ENCODE measurements at regions not wholly inside any gene's neighbourhood (a gene's known extent, or its start where the extent isn't known, plus 50 kb on each side); places are given as distances from the start of the nearest gene placed in this dataset.

DNA sequence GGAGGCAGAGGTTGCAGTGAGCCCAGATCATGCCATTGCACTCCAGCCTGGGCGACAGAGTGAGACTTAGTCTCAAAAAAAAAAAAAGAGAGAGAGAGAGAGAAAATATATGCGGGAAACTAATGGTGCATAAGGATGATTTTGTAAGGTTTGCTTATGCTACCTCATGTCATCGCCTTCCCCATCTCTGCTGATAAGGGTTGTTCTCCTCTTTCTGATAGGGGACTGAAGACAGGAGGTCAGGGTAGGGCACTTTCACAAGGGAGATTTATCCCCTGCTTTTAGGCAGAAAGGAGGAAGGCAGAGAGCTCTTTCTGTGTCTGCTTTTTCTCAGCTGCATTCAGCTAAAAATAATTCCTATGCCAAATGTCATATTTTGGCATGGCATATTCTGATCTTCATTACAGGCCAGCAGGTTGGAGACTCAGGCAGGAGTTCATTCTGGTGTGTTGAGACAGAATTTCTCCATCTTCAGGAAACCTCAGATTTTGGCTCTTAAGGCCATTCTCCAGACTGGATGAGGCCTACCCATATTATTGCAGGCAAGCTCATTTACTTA lies 220.2 kb downstream of the AUH start:
- no peak for DNase-seq

DNA sequence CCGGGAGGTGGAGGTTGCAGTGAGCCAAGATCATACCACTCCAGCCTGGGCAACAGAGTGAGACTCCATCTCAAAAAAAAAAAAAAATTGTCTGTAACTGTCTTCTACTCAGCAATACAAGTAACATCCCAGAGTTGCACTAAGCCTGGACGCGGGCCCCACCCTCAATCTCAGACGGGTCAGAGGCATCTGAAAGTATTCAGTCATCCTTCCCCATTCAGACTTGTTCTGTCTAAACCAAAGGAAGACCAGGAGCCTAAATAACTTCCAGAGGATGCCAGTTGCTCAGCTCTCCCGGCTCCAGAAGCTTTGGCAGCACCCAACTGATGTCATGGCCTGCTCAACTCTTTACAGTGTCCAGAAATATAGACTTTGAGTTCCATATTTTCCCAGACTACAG lies 218.6 kb downstream of the AUH start:
- DNase-seq: no peak

DNA sequence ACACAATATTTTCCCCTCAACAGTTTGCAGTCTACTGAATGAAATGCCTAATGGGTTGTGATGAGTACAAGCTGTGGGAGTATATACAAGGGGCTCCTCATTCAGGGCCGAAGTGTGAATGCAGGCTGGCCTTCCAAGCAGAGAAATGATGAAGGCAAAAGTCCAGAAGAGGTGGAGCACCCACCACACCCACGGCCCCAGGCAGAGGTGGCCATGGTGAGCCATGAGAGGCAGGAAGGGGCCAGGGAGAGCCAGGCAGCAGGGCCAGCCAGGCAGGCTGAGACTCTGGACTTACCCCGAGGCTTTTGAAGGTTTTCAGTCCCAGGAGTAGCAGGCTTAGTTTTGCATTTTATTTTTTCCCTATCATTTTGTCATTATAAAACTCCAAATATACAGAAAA lies 218.1 kb downstream of the AUH start:
- DNase-seq: no peak

DNA sequence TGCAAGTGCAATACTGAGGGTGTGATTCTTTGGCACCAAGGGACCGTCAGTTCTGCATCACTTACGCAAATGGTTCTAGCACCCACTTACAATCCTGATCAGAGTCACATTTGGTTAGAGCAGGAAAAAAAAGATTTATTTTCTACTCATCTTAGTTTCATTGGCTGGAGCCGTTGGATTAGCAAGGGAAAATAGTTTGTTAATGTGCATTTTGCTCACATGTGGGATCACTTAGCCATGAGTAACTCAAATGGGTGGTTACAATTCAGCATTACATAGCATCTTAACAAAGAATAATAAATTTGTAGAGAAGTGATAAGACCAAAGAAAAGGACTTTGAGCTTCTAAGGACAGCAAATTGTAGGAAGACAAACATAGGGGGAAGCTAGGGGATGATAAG lies 216.9 kb downstream of the AUH start:
- no peak for DNase-seq

DNA sequence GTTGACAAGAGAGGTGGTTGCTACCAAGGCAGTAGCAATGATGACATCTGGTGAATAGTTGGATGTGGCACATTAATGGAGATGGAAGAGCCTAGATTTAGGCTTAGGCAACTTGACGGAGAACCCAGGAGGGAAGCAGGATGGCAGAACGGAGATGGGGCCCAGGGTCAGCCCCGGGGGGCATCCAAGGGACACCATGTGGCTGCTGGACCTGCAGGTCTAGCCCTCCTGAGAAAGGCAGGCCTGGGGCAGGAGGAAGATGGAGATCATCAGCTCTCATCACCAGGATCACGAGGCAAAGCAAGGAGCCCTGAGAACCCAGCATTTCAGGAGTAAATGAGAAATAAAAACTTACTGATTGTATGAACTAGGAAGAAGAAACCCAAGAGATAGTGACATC lies 216.2 kb downstream of the AUH start:
- no peak for DNase-seq

DNA sequence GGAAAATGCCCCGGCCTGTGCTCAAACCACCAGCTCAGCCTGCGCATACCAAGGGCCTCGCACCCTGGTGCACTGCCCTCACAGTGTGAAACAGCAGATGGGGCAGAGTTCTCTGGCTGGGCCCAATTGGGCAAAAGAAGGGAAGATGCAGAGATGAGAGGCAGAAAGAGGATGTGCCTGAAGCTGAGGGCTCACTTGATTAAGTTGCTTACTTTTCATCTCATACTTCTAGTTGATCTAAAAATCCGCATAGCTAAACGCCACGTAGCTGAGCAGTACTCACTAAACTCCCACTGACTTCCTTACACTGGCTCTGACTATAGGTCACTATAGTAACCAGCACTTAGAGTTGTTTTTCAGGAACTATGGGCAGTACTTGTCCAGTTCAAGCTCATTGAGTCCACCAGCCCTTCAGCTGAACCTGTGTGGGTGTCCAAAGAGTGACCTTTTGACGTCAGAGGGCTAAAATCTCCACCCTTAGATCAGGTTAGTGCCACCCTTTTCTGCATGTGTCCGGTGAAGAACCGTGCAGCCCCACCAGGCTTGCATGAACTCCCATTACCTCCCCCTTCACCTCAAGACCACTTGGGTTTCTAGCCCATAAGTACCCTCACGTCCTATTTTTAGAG lies 215.2 kb downstream of the AUH start:
- no peak for DNase-seq

DNA sequence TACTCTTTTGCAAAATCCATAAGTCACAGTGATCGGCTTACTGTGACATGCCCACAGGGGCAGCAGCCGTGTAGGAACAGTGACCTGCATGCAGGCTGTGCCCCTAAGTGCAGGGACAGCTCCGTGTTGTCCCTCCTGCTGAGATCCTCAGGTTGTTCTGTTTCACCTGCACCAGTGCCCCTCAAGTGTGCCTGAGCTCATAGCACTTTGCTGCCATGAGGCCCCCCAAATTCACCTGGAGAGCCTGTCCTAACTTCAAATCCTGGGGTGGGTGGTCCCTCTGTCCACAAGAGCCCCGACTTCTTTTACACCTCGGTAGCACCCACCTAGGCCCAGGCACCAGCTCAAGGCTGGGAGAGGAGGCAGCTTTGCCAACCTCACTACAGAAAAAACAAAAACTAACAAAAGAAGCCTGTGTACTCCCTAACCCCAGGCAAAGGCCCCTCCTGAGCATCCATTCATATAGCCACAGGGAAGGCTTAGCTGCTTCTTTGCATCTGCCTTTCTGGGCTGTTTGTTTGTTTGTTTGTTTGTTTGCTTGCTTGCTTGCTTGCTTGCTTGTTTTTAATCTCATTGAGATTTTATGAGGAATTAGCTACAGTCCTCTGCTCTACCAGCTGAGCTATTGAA lies 214.5 kb downstream of the AUH start:
- DNase-seq: no peak

DNA sequence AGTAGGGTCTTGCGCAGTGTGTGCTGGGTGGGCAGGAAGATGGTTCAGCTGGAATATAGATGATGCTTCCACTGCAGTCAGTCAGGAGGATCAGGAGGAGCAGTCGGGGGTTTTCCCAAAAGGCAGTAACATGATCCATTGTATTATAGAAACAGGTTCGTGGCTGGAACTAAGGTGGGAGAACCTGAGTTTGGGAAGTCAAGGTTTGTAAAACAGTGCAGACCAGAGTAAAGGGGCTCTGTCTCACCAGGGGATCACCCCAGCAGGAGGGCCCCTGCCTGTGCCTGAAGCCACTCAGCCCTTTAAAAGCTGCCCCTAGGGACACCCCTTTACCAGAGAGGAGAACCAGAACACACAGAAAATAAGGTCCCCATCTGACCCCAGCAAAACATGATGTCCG lies 213.4 kb downstream of the AUH start:
- DNase-seq: no peak

DNA sequence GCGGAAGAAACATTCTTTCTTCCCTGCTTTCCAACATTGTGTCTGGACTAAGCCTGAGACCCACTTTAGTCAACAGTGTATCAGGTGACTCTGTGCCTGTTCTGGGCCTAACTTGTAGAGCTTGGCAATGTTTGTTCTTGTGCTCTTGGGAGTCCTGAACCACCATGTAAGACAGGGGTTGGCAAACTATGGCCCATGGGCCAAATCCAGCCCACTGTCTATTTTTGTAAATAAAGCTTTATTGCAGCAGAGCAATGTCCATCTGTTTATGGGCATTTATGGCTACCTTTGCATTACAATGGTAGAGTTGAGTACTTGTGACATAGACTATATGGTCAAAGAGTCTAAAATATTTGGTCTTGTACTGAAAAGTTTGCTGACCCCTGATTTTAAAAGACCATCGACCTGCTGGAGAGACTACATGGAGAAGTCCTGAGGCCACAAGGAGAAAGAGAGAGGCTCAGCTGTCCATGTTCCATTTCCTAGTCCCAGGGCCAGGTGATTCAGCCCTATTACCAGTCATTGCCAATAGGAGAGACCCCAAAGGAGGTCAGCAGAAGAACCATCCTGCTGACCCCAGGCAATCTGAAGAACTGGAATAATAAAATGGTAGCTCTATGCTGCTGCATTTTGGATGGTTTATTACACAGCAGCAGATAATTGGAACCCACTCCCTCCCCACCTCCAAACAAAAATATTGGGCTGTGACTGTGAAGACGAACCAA lies 211.3 kb downstream of the AUH start:
- no peak for DNase-seq

DNA sequence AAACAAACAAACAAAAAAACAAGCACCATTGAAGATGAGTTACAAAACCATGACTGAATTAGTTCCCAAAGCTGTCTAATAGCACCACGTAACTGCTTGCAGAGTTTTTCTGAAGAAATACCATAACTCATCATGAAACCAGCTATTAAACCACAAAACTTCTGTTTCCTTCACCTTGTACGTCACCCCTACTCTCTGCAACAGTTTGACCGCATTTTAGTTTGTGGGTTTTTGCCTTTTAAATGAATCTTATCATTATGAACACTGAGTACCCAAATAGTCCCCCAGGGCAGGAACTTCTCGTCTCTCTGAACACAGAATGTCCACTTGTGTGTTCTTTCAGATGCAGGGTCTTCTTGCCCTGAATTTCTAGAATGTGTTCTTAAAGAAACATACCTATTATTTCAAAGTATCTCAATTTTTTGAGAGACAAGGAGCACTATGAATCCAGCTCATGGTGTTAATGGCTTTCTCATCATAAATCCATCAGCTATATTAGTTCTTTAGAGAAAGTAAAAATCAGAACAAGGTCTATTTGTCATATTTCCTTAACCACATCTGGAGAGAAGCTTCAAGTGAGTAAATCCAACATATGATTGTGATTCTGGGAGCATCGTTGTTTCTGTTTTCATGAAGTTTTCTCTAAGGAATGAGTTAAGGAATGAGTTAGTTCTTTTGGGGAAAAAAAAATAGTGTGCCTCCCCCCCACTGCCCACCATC lies 210.6 kb downstream of the AUH start:
- DNase-seq: no peak

DNA sequence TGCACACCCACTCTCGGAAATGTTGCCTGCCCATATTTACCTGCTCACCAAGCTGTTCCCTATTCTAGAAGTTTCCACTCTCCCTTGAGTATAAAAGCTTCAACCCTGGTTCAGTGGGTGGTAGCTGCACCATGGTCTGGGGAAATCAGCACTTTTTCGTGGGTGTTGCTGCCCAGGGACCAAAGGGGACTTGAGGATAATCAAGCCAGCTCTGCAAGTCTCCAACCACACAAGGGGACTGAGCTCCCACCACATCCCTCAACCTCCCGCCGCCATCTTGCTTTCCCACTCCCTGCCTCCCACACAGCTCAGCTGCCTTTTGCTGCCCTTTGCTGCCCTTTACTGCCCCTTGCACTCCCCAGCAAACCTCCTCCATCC lies 210.0 kb downstream of the AUH start:
- no peak for DNase-seq

DNA sequence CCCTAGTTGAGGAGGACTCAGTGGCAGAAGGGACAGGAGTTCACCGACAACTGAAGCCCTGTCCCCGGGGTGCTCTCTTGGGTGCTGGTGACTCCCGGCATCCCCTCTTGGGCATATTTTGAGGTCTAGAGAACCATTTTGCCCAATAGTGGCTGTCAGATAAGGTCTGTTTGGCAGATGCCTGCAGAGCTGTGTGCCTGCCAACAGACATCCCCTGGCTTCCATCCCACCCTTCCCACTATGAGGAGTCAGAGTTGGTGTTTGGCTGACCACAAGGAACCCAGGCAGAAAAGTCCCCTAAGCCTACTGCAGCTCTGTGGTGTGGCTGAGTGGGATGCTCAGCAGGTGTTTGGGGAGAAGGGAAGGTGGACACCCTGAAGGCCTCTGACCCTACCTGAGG lies 207.0 kb downstream of the AUH start:
- DNase-seq: no peak

DNA sequence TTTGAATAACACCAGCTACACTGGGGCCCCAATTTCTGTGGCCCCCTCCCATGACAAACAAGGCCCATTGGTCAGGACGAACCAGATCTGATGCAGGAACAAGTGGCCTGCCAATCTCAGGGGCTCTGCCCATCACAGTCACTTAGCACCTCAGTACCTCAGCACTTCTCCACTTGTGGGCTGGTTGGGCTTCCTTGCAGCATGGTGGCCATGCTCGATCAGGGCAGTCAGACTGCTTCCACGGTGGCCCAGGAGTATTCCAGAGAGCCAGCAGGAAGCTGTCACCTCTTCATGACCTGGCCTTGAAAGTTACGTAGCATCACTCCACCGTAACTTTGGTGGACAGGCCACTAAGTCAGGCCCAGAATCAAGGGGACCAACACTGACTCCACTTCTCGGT lies 206.5 kb downstream of the AUH start:
- no peak for DNase-seq

DNA sequence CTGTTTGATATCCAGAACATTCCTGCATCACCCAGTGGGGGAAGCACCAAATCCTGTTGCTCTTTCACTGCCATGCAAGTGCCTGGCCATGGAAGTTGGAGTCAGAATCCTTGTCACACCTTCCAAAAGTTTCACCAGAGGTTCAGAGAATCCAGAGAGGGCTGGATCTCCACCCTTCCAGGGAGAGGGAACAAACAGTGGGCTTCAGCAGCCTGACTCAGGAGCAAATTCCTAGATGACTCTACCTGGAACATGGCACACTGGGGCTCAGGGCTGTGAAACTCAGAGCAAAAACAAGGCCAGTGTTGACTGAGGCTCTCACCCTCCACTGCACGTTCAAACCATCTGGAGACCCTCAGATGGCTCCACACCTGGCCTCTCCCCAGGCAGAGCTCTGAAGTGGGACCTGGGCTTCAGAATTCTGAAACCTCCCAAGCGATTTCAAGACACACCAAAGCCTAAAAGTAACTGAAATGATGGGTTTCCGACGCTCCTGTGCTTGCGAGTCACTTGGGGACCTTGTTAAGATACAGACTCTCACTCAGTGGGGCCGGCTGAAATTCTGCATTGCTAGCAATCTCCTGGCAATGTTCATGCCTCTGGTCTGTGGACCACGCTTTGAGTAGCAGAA lies 205.9 kb downstream of the AUH start:
- no peak for DNase-seq

DNA sequence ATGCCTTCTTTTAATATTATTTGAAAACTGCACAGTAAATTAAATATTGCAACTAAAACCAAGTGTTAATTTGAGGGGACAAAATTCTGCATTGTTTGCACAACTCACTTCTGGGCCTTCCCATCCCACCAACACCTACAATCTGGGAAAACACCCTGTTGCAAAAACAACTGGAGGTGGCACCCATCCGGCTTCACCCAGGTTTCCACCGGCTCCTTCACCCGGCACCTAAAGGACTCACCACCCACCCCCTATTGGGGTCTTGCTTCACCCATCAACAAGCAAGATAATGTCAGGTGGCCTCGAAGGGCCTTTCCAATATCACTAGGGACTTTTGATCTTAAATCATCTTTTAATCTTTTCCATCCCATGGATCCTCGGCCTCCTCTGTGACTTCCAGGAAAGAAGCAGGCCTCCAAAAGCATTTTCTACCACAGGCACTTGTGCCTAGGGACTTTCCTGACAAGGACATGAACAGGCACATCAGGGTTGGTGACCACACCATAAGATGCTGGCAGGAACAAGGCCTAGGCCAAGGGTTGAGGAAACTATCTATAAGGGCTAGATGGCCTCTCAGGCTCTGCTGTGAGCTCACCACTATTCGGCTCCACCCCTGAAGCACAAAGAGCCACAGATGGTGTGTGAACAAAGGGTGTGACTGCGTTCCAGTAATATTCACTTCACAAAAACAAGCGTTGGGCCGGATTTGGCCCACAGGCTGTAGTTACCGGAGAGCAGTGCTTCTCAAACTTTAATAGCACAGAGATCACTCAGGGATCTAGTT lies 205.1 kb downstream of the AUH start:
- DNase-seq: no peak

DNA sequence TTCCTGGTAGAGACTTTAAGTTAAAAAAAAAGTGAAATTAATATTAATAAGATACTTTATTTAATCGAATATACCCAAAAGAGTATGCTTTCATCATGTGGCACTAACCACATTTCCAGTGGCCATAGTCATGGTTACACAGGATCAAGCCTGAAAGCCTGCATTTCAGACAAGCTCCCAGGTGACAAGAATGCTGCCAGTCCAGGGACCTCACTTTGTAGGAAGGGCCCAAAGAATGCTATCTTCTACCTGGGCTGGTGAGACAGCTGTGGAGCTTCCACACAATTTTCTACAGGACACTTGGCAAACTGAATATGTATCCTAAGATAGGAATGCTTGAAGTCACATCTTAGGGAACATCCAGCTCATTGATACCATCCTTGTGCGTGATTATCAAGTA lies 203.8 kb downstream of the AUH start:
- DNase-seq: no peak

DNA sequence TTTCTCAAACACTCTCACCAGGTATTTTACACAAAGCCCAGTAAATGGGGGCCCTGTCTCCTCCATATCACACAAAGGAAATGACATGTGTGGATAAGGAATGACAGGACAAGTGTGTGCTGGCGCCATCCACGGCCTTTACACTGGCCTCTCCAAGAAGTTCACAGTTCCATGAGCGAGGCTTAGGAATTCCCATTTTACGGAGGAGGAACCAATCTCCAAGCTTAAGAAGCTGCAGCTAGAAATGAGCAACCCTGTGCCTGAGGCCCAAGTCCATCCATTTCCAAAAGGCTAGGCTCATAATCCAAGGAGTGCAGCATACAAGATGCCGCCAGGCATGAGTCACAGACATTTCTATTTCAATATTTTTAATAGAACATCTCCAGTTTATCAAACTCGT lies 203.4 kb downstream of the AUH start:
- no peak for DNase-seq

DNA sequence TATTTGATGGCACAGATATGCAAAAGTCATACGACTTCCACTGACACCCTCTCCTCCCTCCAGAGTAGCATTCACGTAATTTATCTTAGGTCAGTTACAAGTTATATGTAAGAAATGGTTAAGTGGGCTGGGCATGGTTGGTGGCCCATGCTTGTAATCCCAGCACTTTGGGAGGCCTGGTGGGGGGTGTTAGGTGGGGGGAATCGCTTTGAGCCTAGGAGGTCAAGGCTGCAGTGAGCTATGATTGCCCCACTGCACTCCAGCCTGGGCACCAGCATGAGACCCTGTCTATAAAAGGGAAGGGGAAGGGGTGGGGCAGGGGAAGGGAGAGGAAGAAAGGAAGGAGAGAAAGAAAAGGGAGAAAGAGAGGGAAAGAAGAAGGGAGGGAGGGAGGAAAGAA lies 202.8 kb downstream of the AUH start:
- DNase-seq: no peak

DNA sequence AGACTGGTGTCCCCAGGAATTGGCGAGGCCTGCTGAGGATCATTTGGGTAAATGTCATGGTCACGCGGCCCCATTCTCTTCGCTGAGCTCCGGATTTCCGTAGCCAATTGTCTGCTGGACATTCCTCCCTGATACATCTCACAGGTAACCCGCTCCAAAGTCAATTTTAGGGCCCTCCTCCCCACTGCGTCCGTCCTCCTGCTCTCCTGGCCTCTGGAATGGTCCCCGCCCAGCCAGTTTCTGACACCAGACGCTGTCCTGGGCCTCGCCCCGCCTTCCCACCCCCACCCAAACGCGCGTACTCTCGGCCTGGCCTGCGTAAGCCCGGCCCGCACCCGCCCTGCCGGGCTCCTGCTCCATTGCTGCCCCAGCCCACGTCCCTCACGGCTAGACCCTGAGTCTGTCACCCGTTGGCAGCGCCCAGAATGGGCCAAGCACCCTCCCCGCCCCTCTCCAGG lies 202.0 kb downstream of the AUH start:
- DNase-seq: no peak

DNA sequence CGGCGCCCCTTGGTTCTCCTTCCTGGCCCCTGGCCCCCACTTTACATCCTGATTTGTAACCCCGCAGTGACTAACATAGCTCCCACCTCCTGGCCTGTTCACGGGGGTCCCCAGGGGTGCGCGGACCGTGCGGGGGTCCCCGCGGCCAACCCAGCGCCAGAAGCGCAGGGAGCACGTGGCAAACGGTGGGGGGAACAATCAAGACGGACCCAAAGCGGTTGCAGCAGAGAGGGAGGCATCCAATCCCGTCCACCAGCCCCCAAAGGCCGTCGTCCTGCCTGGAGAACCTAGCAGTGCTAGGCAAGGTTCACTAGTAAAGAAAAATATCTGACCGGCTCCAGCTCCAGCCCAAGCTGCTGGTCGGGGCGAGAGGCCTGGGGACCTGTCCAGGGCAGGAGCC lies 201.5 kb downstream of the AUH start:
- no peak for DNase-seq

DNA sequence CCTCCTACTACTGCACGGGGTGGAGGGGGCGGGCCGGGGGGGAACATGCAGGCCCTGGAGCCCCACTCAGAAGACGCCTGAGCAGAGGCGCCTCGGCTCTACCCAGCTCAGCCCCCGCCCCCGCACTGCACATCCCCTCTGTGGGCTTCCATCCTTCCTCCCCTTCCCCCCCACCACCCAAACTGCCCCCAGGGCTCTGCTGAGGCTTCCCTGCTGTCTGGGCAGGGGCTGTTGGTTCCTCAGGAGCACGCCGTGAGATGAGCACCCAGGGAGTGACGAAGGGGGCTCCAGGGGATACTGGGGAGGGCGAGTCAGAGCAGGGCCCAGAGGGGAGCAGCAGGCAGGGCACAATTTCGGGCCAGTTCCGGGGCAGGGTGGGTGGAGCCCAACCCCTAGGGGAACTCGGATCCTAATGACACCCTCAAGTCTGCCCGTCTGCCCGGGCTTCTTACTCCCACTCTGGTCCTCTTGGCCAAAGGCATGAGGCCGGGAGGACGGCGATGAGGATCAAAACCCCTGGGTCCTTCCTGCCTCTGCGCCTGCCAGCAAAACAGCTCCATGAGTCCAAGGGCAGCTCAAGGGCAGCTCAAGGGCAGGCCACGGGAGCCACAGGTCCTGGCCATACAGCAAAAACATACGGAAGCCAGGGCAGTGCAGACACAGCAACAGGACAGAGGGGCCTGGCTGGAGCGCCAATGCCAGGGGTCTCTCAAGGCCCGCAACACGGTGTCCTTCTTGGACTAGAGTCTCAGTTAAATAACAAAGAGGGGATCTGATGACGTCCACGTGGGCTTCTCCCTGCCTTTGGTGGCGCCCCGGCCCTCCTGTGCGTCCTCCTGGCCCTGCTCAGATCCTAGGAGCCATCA lies 200.9 kb downstream of the AUH start:
- no peak for DNase-seq
